Peyer's patch (tissue), 4 donors: ENCODE measurements at regions not wholly inside any gene's neighbourhood (a gene's known extent, or its start where the extent isn't known, plus 50 kb on each side); places are given as distances from the start of the nearest gene placed in this dataset.
"Not testable (repeated sequence)": the region's sequence is repeated elsewhere in the genome, so short reads cannot be mapped to it uniquely, and the experiment has no call there.

Experiments
- CTCF ChIP-seq, 6 experiments: fragments of 450-650 bp in 4 of 6; fragments of 200-600 bp in 2 of 6; sonication (generic) in 1 of 6; IDR thresholded peaks; one replicate each; pipeline ENCODE4 v1.5.1; 2017 to 2019; ENCODE audit warnings: antibody characterized with exemption in 6 of 6, mild to moderate bottlenecking in 3 of 6, moderate library complexity in 1 of 6
- POLR2A ChIP-seq, 2 donors: fragments of 450-650 bp; IDR thresholded peaks; one replicate each; pipeline ENCODE4 v1.5.1; 2017; ENCODE audit warnings: antibody characterized with exemption in 2 of 2, mild to moderate bottlenecking in 2 of 2, moderate library complexity in 2 of 2

- not testable (repeated sequence) for TF ChIP-seq CTCF, POLR2A (IDR thresholded peaks at IDR 0.05)
Measured at GRCh38 chr12:74269355-74269754, 268.3 kb upstream of the ATXN7L3B start.
